Hematopoietic multipotent progenitor cell treated with erythropoietin and hydrocortisone succinate and interleukin-3 and kit ligand, for 8 days (in vitro differentiated cells): ENCODE measurements at regions not wholly inside any gene's neighbourhood (a gene's known extent, or its start where the extent isn't known, plus 50 kb on each side); places are given as distances from the start of the nearest gene placed in this dataset.
"Not testable (repeated sequence)": the region's sequence is repeated elsewhere in the genome, so short reads cannot be mapped to it uniquely, and the experiment has no call there.

Source experiments
- DNase-seq: peaks from one replicate; pipeline ENCODE4 v3.0.0-alpha.2; 2015

GRCh38 chr16:86337581-86338402 lies 172.5 kb upstream of the FOXF1 start:
- DNase-seq: no peak

GRCh38 chr16:86338403-86339115 lies 171.8 kb upstream of the FOXF1 start:
- DNase-seq: no peak

- no peak for DNase-seq
These were observed 168.0 kb upstream of the FOXF1 start for GRCh38 chr16:86342161-86342834.

- no peak for DNase-seq
These were observed 167.1 kb upstream of the FOXF1 start for GRCh38 chr16:86343027-86343795.

GRCh38 chr16:86343796-86344585 lies 166.3 kb upstream of the FOXF1 start:
- no peak for DNase-seq

- no peak for DNase-seq
These were observed 165.8 kb upstream of the FOXF1 start for GRCh38 chr16:86344586-86344871.

- DNase-seq: no peak
These were observed 165.4 kb upstream of the FOXF1 start for GRCh38 chr16:86344881-86345280.

GRCh38 chr16:86345516-86345915 lies 164.8 kb upstream of the FOXF1 start:
- DNase-seq: no peak

- DNase-seq: no peak
These were observed 164.3 kb upstream of the FOXF1 start for GRCh38 chr16:86346034-86346433.

- DNase-seq: no peak
These were observed 163.2 kb upstream of the FOXF1 start for GRCh38 chr16:86347090-86347489.

- DNase-seq: no peak
These were observed 162.3 kb upstream of the FOXF1 start for GRCh38 chr16:86347916-86348555.

GRCh38 chr16:86349338-86349900 lies 160.9 kb upstream of the FOXF1 start:
- no peak for DNase-seq

GRCh38 chr16:86350289-86350688 lies 160.0 kb upstream of the FOXF1 start:
- no peak for DNase-seq

- no peak for DNase-seq
These were observed 159.1 kb upstream of the FOXF1 start for GRCh38 chr16:86351041-86351784.

- not testable (repeated sequence) for DNase-seq
These were observed 158.6 kb upstream of the FOXF1 start for GRCh38 chr16:86351785-86352139.

- DNase-seq: no peak
These were observed 157.2 kb upstream of the FOXF1 start for GRCh38 chr16:86353148-86353547.

GRCh38 chr16:86353948-86354347 lies 156.4 kb upstream of the FOXF1 start:
- DNase-seq: no peak

GRCh38 chr16:86354641-86355513 lies 155.4 kb upstream of the FOXF1 start:
- no peak for DNase-seq

GRCh38 chr16:86355531-86355930 lies 154.8 kb upstream of the FOXF1 start:
- DNase-seq: no peak

GRCh38 chr16:86355951-86356350 lies 154.4 kb upstream of the FOXF1 start:
- DNase-seq: no peak
